HEK293 (cell line): ENCODE measurements at regions not wholly inside any gene's neighbourhood (a gene's known extent, or its start where the extent isn't known, plus 50 kb on each side); places are given as distances from the start of the nearest gene placed in this dataset.

Source experiments
- CTCF ChIA-PET: fragments of 350-600 bp; formaldehyde crosslinking; extraction: SDS; loops from one replicate; lab custom pipeline; 2021; ENCODE audit warnings: antibody characterized with exemption; lab: Yijun Ruan, JAX
- POLR2A ChIA-PET: fragments of 300-600 bp; formaldehyde crosslinking; extraction: SDS; loops from one replicate; lab custom pipeline; 2020; ENCODE audit warnings: antibody characterized with exemption, inconsistent platforms; lab: Yijun Ruan, JAX
- H3K27ac ChIP-seq: fragments of 200-500 bp; sonication (Bioruptor generic); 2 replicates; pipeline ENCODE4 v1.5.1; 2014; ENCODE audit warnings: low read depth, low read length, control low read depth, inconsistent platforms; ENCODE audit errors: extremely low read depth
- H3K36me3 ChIP-seq, 2 experiments: fragments of 200-500 bp in 1 of 2; sonication (Bioruptor generic) in 1 of 2; 1 replicate in 1 of 2; 2 replicates in 1 of 2; pipeline ENCODE4 v1.5.1; 2014 to 2017; ENCODE audit warnings: inconsistent platforms in 2 of 2, low read length in 2 of 2; ENCODE audit not compliant: control insufficient read depth in 2 of 2, insufficient read depth in 1 of 2
- H3K4me1 ChIP-seq: fragments of 200-500 bp; sonication (Bioruptor generic); 2 replicates; pipeline ENCODE4 v1.5.1; 2014; ENCODE audit warnings: mild to moderate bottlenecking, low read length, inconsistent platforms; ENCODE audit not compliant: control insufficient read depth, insufficient read depth
- H3K4me3 ChIP-seq: 2 replicates; pipeline ENCODE4 v1.5.1; 2011; ENCODE audit warnings: low read depth, mild to moderate bottlenecking, control low read depth, low read length, moderate library complexity
- H3K9me3 ChIP-seq: fragments of 200-500 bp; sonication (Bioruptor generic); 2 replicates; pipeline ENCODE4 v1.5.1; 2014; ENCODE audit warnings: low read depth, low read length, inconsistent platforms; ENCODE audit not compliant: control insufficient read depth, insufficient read depth
- GLI2 ChIP-seq: fragments of 450-650 bp; formaldehyde crosslinking; IDR thresholded peaks from 2 replicates; pipeline ENCODE4; 2017; ENCODE audit warnings: missing biosample characterization, missing genetic modification characterization, low read depth, borderline replicate concordance
- RBAK ChIP-seq: fragments of 450-650 bp; formaldehyde crosslinking; IDR thresholded peaks from 2 replicates; pipeline ENCODE4 v1.5.1; 2016; ENCODE audit warnings: missing biosample characterization, missing genetic modification characterization
- SCRT1 ChIP-seq: fragments of 450-650 bp; formaldehyde crosslinking; IDR thresholded peaks from 2 replicates; pipeline ENCODE4 v1.5.1; 2016; ENCODE audit warnings: missing biosample characterization, missing genetic modification characterization, borderline replicate concordance
- TRIM28 ChIP-seq: IDR thresholded peaks from 2 replicates; pipeline ENCODE4 v1.6.1; 2011; ENCODE audit warnings: low read length, control low read depth, borderline replicate concordance
- YY2 ChIP-seq: fragments of 450-650 bp; formaldehyde crosslinking; IDR thresholded peaks from 2 replicates; pipeline ENCODE4 v1.5.1; 2016; ENCODE audit warnings: missing biosample characterization, missing genetic modification characterization
- ZNF146 ChIP-seq: fragments of 450-650 bp; formaldehyde crosslinking; IDR thresholded peaks from 2 replicates; pipeline ENCODE4 v1.5.1; 2016; ENCODE audit warnings: missing biosample characterization, missing genetic modification characterization
- ZNF155 ChIP-seq: fragments of 450-650 bp; formaldehyde crosslinking; IDR thresholded peaks from 2 replicates; pipeline ENCODE4 v1.5.1; 2016; ENCODE audit warnings: missing biosample characterization, missing genetic modification characterization
- ZNF16 ChIP-seq: fragments of 450-650 bp; formaldehyde crosslinking; IDR thresholded peaks from 2 replicates; pipeline ENCODE4 v1.5.1; 2016; ENCODE audit warnings: low read depth, missing biosample characterization, missing genetic modification characterization
- ZNF175 ChIP-seq: fragments of 450-650 bp; formaldehyde crosslinking; IDR thresholded peaks from 2 replicates; pipeline ENCODE4 v1.5.1; 2016; ENCODE audit warnings: missing biosample characterization, missing genetic modification characterization
- ZNF184 ChIP-seq: fragments of 450-650 bp; IDR thresholded peaks from 2 replicates; pipeline ENCODE4 v1.5.1; 2018; ENCODE audit warnings: missing biosample characterization, mild to moderate bottlenecking, missing genetic modification characterization
- ZNF26 ChIP-seq: fragments of 450-650 bp; formaldehyde crosslinking; IDR thresholded peaks from 2 replicates; pipeline ENCODE4 v1.5.1; 2016; ENCODE audit warnings: missing biosample characterization, missing genetic modification characterization
- ZNF280D ChIP-seq: fragments of 450-650 bp; formaldehyde crosslinking; IDR thresholded peaks from 2 replicates; pipeline ENCODE4 v1.5.1; 2016; ENCODE audit warnings: missing biosample characterization, missing genetic modification characterization
- ZNF501 ChIP-seq: fragments of 450-650 bp; formaldehyde crosslinking; IDR thresholded peaks from 2 replicates; pipeline ENCODE4 v1.5.1; 2016; ENCODE audit warnings: missing biosample characterization, missing genetic modification characterization
- ZNF558 ChIP-seq: fragments of 450-650 bp; formaldehyde crosslinking; IDR thresholded peaks from 2 replicates; pipeline ENCODE4 v1.5.1; 2016; ENCODE audit warnings: missing biosample characterization, missing genetic modification characterization
- ZNF580 ChIP-seq: fragments of 450-650 bp; formaldehyde crosslinking; IDR thresholded peaks from 2 replicates; pipeline ENCODE4 v1.5.1; 2016; ENCODE audit warnings: missing biosample characterization, missing genetic modification characterization
- ZNF600 ChIP-seq: fragments of 450-650 bp; formaldehyde crosslinking; IDR thresholded peaks from 2 replicates; pipeline ENCODE4 v1.5.1; 2016; ENCODE audit warnings: missing biosample characterization, missing genetic modification characterization
- ZNF639 ChIP-seq: fragments of 450-650 bp; formaldehyde crosslinking; IDR thresholded peaks from 2 replicates; pipeline ENCODE4 v1.5.1; 2016; ENCODE audit warnings: missing biosample characterization, missing genetic modification characterization
- ZNF704 ChIP-seq: fragments of 450-650 bp; formaldehyde crosslinking; IDR thresholded peaks from 2 replicates; pipeline ENCODE4 v1.5.1; 2016; ENCODE audit warnings: missing biosample characterization, missing genetic modification characterization
- TF ChIP-seq, protein P1 (sequence below): fragments of 450-650 bp; formaldehyde crosslinking; IDR thresholded peaks from 2 replicates; pipeline ENCODE4 v1.5.1; 2016; ENCODE audit warnings: missing biosample characterization, missing genetic modification characterization

GRCh38 chr1:56019472-56019871, 559.9 kb downstream of the PLPP3 start (continued):
- TF ChIP-seq ZNF184 (tag by site-specific recombination) (no peak), RBAK (tag by site-specific recombination) (no peak), SCRT1 (tag by site-specific recombination) (no peak), ZNF146 (tag by site-specific recombination) (no peak), ZNF558 (tag by site-specific recombination) (no peak), ZNF280D (tag by site-specific recombination) (no peak), ZNF600 (tag by site-specific recombination) (no peak), ZNF501 (tag by site-specific recombination) (no peak), ZNF175 (tag by site-specific recombination) (no peak), GLI2 (no peak)

DNA sequence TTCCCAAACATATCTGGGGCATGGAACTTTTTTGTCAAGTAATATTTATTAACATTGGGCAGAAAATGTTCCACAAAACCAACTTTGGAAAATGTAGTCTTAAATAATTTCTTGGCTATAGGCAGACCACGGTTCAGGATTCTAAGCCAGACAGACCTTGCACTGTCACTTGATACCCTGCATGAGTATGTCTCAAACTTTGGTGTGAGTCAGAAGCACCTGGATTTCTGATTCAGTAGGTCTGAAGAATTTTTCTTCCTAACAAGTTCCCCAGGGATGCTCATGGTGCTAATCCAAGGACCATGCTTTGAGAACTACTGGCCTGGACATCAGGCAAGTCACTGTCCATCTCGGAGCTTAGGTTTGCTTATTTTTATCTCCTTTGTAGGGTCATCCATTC, 562.0 kb downstream of the PLPP3 start:
- CTCF ChIA-PET = no interaction called here
- no peaks in the 10 kb centered on the region for H3K4me1 ChIP-seq
- no peaks in the 10 kb centered on the region for H3K36me3 ChIP-seq
- no peak overlapping the region for H3K4me3 ChIP-seq
- H3K9me3 ChIP-seq = no peaks in the 10 kb centered on the region
- no peak for TF ChIP-seq ZNF155 (tag by site-specific recombination)
- no peak for TF ChIP-seq ZNF580 (tag by site-specific recombination)
- TF ChIP-seq, protein P1, sequence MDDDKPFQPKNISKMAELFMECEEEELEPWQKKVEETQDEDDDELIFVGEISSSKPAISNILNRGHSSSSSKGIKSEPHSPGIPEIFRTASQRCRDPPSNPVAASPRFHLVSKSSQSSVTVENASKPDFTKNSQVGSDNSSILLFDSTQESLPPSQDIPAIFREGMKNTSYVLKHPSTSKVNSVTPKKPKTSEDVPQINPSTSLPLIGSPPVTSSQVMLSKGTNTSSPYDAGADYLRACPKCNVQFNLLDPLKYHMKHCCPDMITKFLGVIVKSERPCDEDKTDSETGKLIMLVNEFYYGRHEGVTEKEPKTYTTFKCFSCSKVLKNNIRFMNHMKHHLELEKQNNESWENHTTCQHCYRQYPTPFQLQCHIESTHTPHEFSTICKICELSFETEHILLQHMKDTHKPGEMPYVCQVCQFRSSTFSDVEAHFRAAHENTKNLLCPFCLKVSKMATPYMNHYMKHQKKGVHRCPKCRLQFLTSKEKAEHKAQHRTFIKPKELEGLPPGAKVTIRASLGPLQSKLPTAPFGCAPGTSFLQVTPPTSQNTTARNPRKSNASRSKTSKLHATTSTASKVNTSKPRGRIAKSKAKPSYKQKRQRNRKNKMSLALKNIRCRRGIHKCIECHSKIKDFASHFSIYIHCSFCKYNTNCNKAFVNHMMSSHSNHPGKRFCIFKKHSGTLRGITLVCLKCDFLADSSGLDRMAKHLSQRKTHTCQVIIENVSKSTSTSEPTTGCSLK (tag by site-specific recombination) = no peak
- no peak for TF ChIP-seq ZNF26 (tag by site-specific recombination)
- no peak for TF ChIP-seq TRIM28
- TF ChIP-seq ZNF639 (tag by site-specific recombination) = no peak
- no peak for TF ChIP-seq ZNF704 (tag by site-specific recombination)
- no peak for TF ChIP-seq YY2
- TF ChIP-seq ZNF16 (tag by site-specific recombination) = no peak
- TF ChIP-seq, all 188 proteins: peak for 0
- H3K27ac ChIP-seq = no peak overlapping the region
- POLR2A ChIA-PET = no interaction called here
